ENCODE measurements at regions not wholly inside any gene's neighbourhood (a gene's known extent, or its start where the extent isn't known, plus 50 kb on each side); places are given as distances from the start of the nearest gene placed in this dataset.

- TF ChIP-seq CTCF (IDR thresholded peaks at IDR 0.05; ENCODE audit: low read depth, low read length, poor library complexity, severe bottlenecking) (no peak), EZH2phosphoT487 (IDR thresholded peaks at IDR 0.05; ENCODE audit: borderline replicate concordance, low read length) (no peak)
Observed at GRCh38 chrX:39487969-39488330, 609.8 kb downstream of the BCOR start.

All from DOHH2 (cell line).